PC-3 (cell line): ENCODE measurements at regions not wholly inside any gene's neighbourhood (a gene's known extent, or its start where the extent isn't known, plus 50 kb on each side); places are given as distances from the start of the nearest gene placed in this dataset.

ENCODE experiments used
- ATAC-seq: fragments of 200-7000 bp; cut with Tn5 transposase; 2 replicates; pipeline ENCODE4 v1.9.1; 2020; ENCODE audit warnings: mild to moderate bottlenecking, moderate library complexity
- BruUV-seq: library from RNA; stranded (reverse); fragments of 400-500 nt; replicated peaks from 2 replicates; lab custom pipeline; 2021; lab: Mats Ljungman, UMichigan
- CTCF ChIA-PET: fragments of 300-600 bp; sonication (Branson Sonifier 250); formaldehyde crosslinking; loops from one replicate; lab custom pipeline; 2022; ENCODE audit warnings: antibody characterized with exemption; lab: Charles Lee
- POLR2A ChIA-PET: fragments of 300-600 bp; sonication (Branson Sonifier 250); formaldehyde crosslinking; loops from one replicate; lab custom pipeline; 2022; ENCODE audit warnings: antibody characterized with exemption; ENCODE audit not compliant: unreplicated experiment; lab: Charles Lee
- DNase-seq: peaks from one replicate; pipeline ENCODE4 v3.0.0-alpha.2; 2015
- H2AFZ ChIP-seq: fragments of 300-600 bp; sonication (generic); 2 replicates; pipeline ENCODE4 v1.6.0; 2016; ENCODE audit warnings: antibody characterized with exemption, low read length
- H3F3A ChIP-seq: fragments of 300-600 bp; sonication (generic); one replicate; pipeline ENCODE4 v1.6.0; 2017; ENCODE audit warnings: antibody characterized with exemption, low read length, control low read depth, mild to moderate bottlenecking; ENCODE audit not compliant: unreplicated experiment
- H3K27ac ChIP-seq: fragments of 300-600 bp; sonication (generic); 2 replicates; pipeline ENCODE4 v1.5.1; 2016; ENCODE audit warnings: mild to moderate bottlenecking, low read length
- H3K27me3 ChIP-seq: fragments of 300-600 bp; sonication (generic); 2 replicates; pipeline ENCODE4 v1.6.1; 2016; ENCODE audit warnings: low read length, mixed read lengths
- H3K36me3 ChIP-seq: fragments of 300-600 bp; sonication (generic); 2 replicates; pipeline ENCODE4 v1.6.1; 2016; ENCODE audit warnings: low read depth, mixed run types, low read length, mixed read lengths
- H3K4me1 ChIP-seq: fragments of 300-600 bp; sonication (generic); 2 replicates; pipeline ENCODE4 v1.5.1; 2016; ENCODE audit warnings: low read length; ENCODE audit not compliant: insufficient read depth
- H3K4me2 ChIP-seq: fragments of 300-600 bp; sonication (generic); 2 replicates; pipeline ENCODE4 v1.6.0; 2016; ENCODE audit warnings: low read length
- H3K4me3 ChIP-seq: fragments of 300-600 bp; sonication (generic); 2 replicates; pipeline ENCODE4 v1.5.1; 2016; ENCODE audit warnings: mild to moderate bottlenecking, low read length, mixed read lengths
- H3K79me2 ChIP-seq: fragments of 300-600 bp; sonication (generic); 2 replicates; pipeline ENCODE4 v1.6.1; 2017; ENCODE audit warnings: low read length, mixed read lengths
- H3K9ac ChIP-seq: fragments of 300-600 bp; sonication (generic); 2 replicates; pipeline ENCODE4 v1.6.0; 2016; ENCODE audit warnings: mild to moderate bottlenecking, low read length
- H3K9me2 ChIP-seq: fragments of 300-600 bp; sonication (generic); replicated peaks from 2 replicates; pipeline ENCODE4 v1.6.1; 2016; ENCODE audit warnings: mixed run types, low read length, mixed read lengths
- H3K9me3 ChIP-seq: fragments of 300-600 bp; sonication (generic); 2 replicates; pipeline ENCODE4 v1.6.1; 2016; ENCODE audit warnings: low read length, mixed read lengths
- H4K20me1 ChIP-seq: fragments of 300-600 bp; sonication (generic); 2 replicates; pipeline ENCODE4 v1.6.1; 2016; ENCODE audit warnings: low read length, mixed read lengths
- EZH2 ChIP-seq: fragments of 300-600 bp; sonication (generic); IDR thresholded peaks from one replicate; pipeline ENCODE4 v1.6.1; 2017; ENCODE audit warnings: antibody characterized with exemption, mild to moderate bottlenecking, low read length; ENCODE audit not compliant: unreplicated experiment
- EZH2phosphoT487 ChIP-seq: fragments of 300-600 bp; sonication (generic); IDR thresholded peaks from 2 replicates; pipeline ENCODE4 v1.6.1; 2018; ENCODE audit warnings: mild to moderate bottlenecking, antibody characterized with exemption, low read length, borderline replicate concordance
- intact Hi-C: fragments of 100-400 bp; cut with micrococcal nuclease; formaldehyde crosslinking; loops from 2 replicates; pipeline ENCODE4 v1.9.0; 2023
- TF ChIP-seq, protein P1 (sequence below): fragments of 300-600 bp; sonication (generic); conservative IDR thresholded peaks from 2 replicates; pipeline ENCODE4 v1.5.1; 2017; ENCODE audit warnings: antibody characterized with exemption, low read depth, mild to moderate bottlenecking, low read length

DNA sequence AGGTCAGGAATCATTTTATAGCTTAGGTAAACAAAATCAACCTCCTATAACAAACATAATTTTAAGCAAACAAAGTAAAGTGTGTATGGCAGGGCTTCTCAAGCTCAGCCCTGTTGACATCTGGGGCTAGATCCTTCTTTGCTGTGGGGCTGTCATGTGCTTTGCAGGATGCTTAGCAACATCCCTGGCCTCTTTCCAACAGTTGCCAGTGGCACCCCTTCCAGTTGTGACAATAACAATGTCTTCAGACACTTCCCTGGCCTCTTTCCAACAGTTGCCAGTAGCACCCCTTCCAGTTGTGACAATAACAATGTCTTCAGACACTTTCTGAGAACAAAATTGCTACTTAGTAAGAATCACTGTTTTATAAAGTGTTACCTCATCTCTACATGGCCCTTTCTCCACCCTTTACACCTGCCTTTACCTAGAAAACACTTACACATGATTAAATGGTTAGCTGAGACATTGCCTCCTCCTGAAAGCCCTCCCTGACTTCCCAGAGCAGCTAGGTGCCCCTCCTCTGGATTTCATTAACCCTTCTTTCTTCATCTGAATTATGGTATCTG lies 194.0 kb upstream of the LMCD1 start:
- POLR2A ChIA-PET = no interaction called here
- TF ChIP-seq EZH2phosphoT487 (no peak), EZH2 (no peak)
- TF ChIP-seq, protein P1, sequence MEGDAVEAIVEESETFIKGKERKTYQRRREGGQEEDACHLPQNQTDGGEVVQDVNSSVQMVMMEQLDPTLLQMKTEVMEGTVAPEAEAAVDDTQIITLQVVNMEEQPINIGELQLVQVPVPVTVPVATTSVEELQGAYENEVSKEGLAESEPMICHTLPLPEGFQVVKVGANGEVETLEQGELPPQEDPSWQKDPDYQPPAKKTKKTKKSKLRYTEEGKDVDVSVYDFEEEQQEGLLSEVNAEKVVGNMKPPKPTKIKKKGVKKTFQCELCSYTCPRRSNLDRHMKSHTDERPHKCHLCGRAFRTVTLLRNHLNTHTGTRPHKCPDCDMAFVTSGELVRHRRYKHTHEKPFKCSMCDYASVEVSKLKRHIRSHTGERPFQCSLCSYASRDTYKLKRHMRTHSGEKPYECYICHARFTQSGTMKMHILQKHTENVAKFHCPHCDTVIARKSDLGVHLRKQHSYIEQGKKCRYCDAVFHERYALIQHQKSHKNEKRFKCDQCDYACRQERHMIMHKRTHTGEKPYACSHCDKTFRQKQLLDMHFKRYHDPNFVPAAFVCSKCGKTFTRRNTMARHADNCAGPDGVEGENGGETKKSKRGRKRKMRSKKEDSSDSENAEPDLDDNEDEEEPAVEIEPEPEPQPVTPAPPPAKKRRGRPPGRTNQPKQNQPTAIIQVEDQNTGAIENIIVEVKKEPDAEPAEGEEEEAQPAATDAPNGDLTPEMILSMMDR = no peak
- Histone ChIP-seq H2AFZ (no peak overlapping the region), H3K36me3 (no peaks in the 10 kb centered on the region), H3K9me3 (no peaks in the 10 kb centered on the region), H3K9ac (no peak overlapping the region), H3K27me3 (no peaks in the 10 kb centered on the region), H3F3A (no peaks in the 10 kb centered on the region), H3K4me2 (no peak overlapping the region), H3K4me1 (peaks cover 7% of the 10 kb centered on the region; the same call in 1 of the 2 replicates), H3K4me3 (no peak overlapping the region), H4K20me1 (no peaks in the 10 kb centered on the region), H3K27ac (no peak overlapping the region), H3K9me2 (no peaks in the 10 kb centered on the region), H3K79me2 (no peaks in the 10 kb centered on the region)
- BruUV-seq = no TSS peak
- ATAC-seq (no peak), DNase-seq (no peak)
- CTCF ChIA-PET = no interaction called here
- intact Hi-C loops = no loop called here

- H4K20me1 ChIP-seq = no peaks in the 10 kb centered on the region
- no peaks in the 10 kb centered on the region for H3K36me3 ChIP-seq
- no peak overlapping the region for H3K9ac ChIP-seq
- DNase-seq (no peak), ATAC-seq (no peak)
- no peak overlapping the region for H2AFZ ChIP-seq
- TF ChIP-seq EZH2phosphoT487 (no peak), EZH2 (no peak)
- TF ChIP-seq, protein P1 = no peak
- no peak overlapping the region for H3K4me3 ChIP-seq
- intact Hi-C loops = no loop called here
- ChIA-PET CTCF (no interaction called here), POLR2A (no interaction called here)
- H3K9me2 ChIP-seq = no peaks in the 10 kb centered on the region
- no peaks in the 10 kb centered on the region for H3K9me3 ChIP-seq
- H3F3A ChIP-seq = no peaks in the 10 kb centered on the region
- H3K27me3 ChIP-seq = no peaks in the 10 kb centered on the region
- H3K79me2 ChIP-seq = no peaks in the 10 kb centered on the region
- no peak overlapping the region for H3K4me2 ChIP-seq
- BruUV-seq = no TSS peak
- no peaks in the 10 kb centered on the region for H3K4me1 ChIP-seq
- H3K27ac ChIP-seq = no peak overlapping the region
These were observed 190.3 kb upstream of the LMCD1 start for GRCh38 chr3:8311321-8311720.

GRCh38 chr3:8312685-8313084 lies 188.9 kb upstream of the LMCD1 start:
- no peak overlapping the region for H3K4me3 ChIP-seq
- intact Hi-C loops = no loop called here
- no peak for ATAC-seq
- H3K9me3 ChIP-seq = no peaks in the 10 kb centered on the region
- CTCF ChIA-PET = no interaction called here
- TF ChIP-seq EZH2phosphoT487 = no peak
- TF ChIP-seq, protein P1 = no peak
- no peaks in the 10 kb centered on the region for H4K20me1 ChIP-seq
- BruUV-seq = no TSS peak
- POLR2A ChIA-PET = no interaction called here
- no peak overlapping the region for H3K27ac ChIP-seq
- no peaks in the 10 kb centered on the region for H3K4me1 ChIP-seq
- no peak overlapping the region for H3K9ac ChIP-seq
- no peaks in the 10 kb centered on the region for H3K36me3 ChIP-seq
- no peaks in the 10 kb centered on the region for H3F3A ChIP-seq
- H3K79me2 ChIP-seq = no peaks in the 10 kb centered on the region
- no peaks in the 10 kb centered on the region for H3K9me2 ChIP-seq
- H2AFZ ChIP-seq = no peak overlapping the region
- H3K4me2 ChIP-seq = no peak overlapping the region
- no peaks in the 10 kb centered on the region for H3K27me3 ChIP-seq
- DNase-seq = no peak
